Loucy (cell line): ENCODE measurements at regions not wholly inside any gene's neighbourhood (a gene's known extent, or its start where the extent isn't known, plus 50 kb on each side); places are given as distances from the start of the nearest gene placed in this dataset.

Source experiments
- H2AFZ ChIP-seq: fragments of 200-600 bp; sonication (generic); 2 replicates; pipeline ENCODE4 v1.6.0; 2016; ENCODE audit warnings: antibody characterized with exemption, mild to moderate bottlenecking, low read length, moderate library complexity
- H3F3A ChIP-seq: fragments of 200-600 bp; 2 replicates; pipeline ENCODE4 v1.6.0; 2016; ENCODE audit warnings: antibody characterized with exemption, low read depth, mild to moderate bottlenecking
- H3K27me3 ChIP-seq: fragments of 200-600 bp; sonication (generic); 2 replicates; pipeline ENCODE4 v1.6.1; 2014; ENCODE audit warnings: low read length, mild to moderate bottlenecking; ENCODE audit not compliant: insufficient read depth, poor library complexity, severe bottlenecking
- H3K36me3 ChIP-seq: fragments of 200-600 bp; sonication (generic); 2 replicates; pipeline ENCODE4 v1.6.1; 2016; ENCODE audit warnings: low read length; ENCODE audit not compliant: insufficient read depth
- H3K4me1 ChIP-seq: fragments of 200-600 bp; sonication (generic); 2 replicates; pipeline ENCODE4 v1.5.1; 2014; ENCODE audit warnings: low read length, mild to moderate bottlenecking; ENCODE audit not compliant: insufficient read depth, poor library complexity, severe bottlenecking
- H3K4me2 ChIP-seq: fragments of 200-600 bp; sonication (generic); 2 replicates; pipeline ENCODE4 v1.6.0; 2014; ENCODE audit warnings: antibody characterized with exemption, low read length, low read depth, mild to moderate bottlenecking; ENCODE audit not compliant: poor library complexity, severe bottlenecking
- H3K4me3 ChIP-seq: fragments of 200-600 bp; sonication (generic); 2 replicates; pipeline ENCODE4 v1.5.1; 2014; ENCODE audit warnings: low read length, mild to moderate bottlenecking, mixed read lengths; ENCODE audit not compliant: poor library complexity, severe bottlenecking
- H3K79me2 ChIP-seq: fragments of 200-600 bp; sonication (generic); 2 replicates; pipeline ENCODE4 v1.6.1; 2014; ENCODE audit warnings: low read length; ENCODE audit not compliant: insufficient read depth
- H3K9ac ChIP-seq: fragments of 200-600 bp; sonication (generic); 2 replicates; pipeline ENCODE4 v1.6.0; 2014; ENCODE audit warnings: mild to moderate bottlenecking, low read depth, low read length, moderate library complexity; ENCODE audit not compliant: poor library complexity, severe bottlenecking
- H3K9me2 ChIP-seq: fragments of 200-600 bp; sonication (generic); replicated peaks from 2 replicates; pipeline ENCODE4 v1.6.1; 2016; ENCODE audit warnings: low read depth, low read length, mixed read lengths
- H3K9me3 ChIP-seq: fragments of 200-600 bp; sonication (generic); 2 replicates; pipeline ENCODE4 v1.6.1; 2014; ENCODE audit warnings: mild to moderate bottlenecking, antibody characterized with exemption, low read length, low read depth; ENCODE audit not compliant: insufficient read depth
- H4K20me1 ChIP-seq: fragments of 200-600 bp; sonication (generic); 2 replicates; pipeline ENCODE4 v1.6.0; 2014; ENCODE audit warnings: antibody characterized with exemption, low read length, mild to moderate bottlenecking; ENCODE audit not compliant: insufficient read depth, poor library complexity, severe bottlenecking
- CTCF ChIP-seq: fragments of 200-600 bp; sonication (generic); conservative IDR thresholded peaks from 2 replicates; pipeline ENCODE4 v1.5.1; 2014; ENCODE audit warnings: mild to moderate bottlenecking, antibody characterized with exemption, low read length
- EZH2phosphoT487 ChIP-seq: fragments of 200-600 bp; IDR thresholded peaks from 2 replicates; pipeline ENCODE4 v1.6.1; 2018; ENCODE audit warnings: antibody characterized with exemption, mild to moderate bottlenecking, moderate library complexity, borderline replicate concordance

- H3K79me2 ChIP-seq = no peaks in the 10 kb centered on the region
Measured at GRCh38 chr18:45540125-45540524, 75.2 kb upstream of the SLC14A2 start.

GRCh38 chr18:45541421-45541820 lies 73.9 kb upstream of the SLC14A2 start:
- Histone ChIP-seq H3K27me3 (no peaks in the 10 kb centered on the region), H3K36me3 (no peaks in the 10 kb centered on the region), H3K9ac (no peak overlapping the region), H3K4me2 (no peak overlapping the region), H3K4me3 (no peak overlapping the region), H3K9me3 (no peaks in the 10 kb centered on the region), H3K4me1 (peaks cover 4% of the 10 kb centered on the region), H3F3A (no peaks in the 10 kb centered on the region), H3K79me2 (no peaks in the 10 kb centered on the region), H4K20me1 (no peaks in the 10 kb centered on the region), H2AFZ (no peak overlapping the region), H3K9me2 (no peaks in the 10 kb centered on the region)
- TF ChIP-seq EZH2phosphoT487 (no peak), CTCF (no peak)

More at GRCh38 chr18:45540125-45540524, 75.2 kb upstream of the SLC14A2 start:
- no peaks in the 10 kb centered on the region for H3F3A ChIP-seq
- H2AFZ ChIP-seq = no peak overlapping the region
- no peaks in the 10 kb centered on the region for H3K4me1 ChIP-seq
- no peaks in the 10 kb centered on the region for H4K20me1 ChIP-seq
- no peak overlapping the region for H3K9ac ChIP-seq
- TF ChIP-seq CTCF (no peak), EZH2phosphoT487 (no peak)
- H3K9me2 ChIP-seq = no peaks in the 10 kb centered on the region
- no peak overlapping the region for H3K4me3 ChIP-seq
- H3K9me3 ChIP-seq = no peaks in the 10 kb centered on the region
- H3K4me2 ChIP-seq = no peak overlapping the region
- no peaks in the 10 kb centered on the region for H3K27me3 ChIP-seq
- H3K36me3 ChIP-seq = no peaks in the 10 kb centered on the region

GRCh38 chr18:45542043-45542442 lies 73.2 kb upstream of the SLC14A2 start:
- Histone ChIP-seq H3K4me1 (peaks cover 4% of the 10 kb centered on the region), H3K79me2 (no peaks in the 10 kb centered on the region), H3F3A (no peaks in the 10 kb centered on the region), H2AFZ (no peak overlapping the region), H3K27me3 (no peaks in the 10 kb centered on the region), H3K9ac (no peak overlapping the region), H4K20me1 (no peaks in the 10 kb centered on the region), H3K36me3 (no peaks in the 10 kb centered on the region), H3K4me2 (no peak overlapping the region), H3K9me3 (no peaks in the 10 kb centered on the region), H3K9me2 (no peaks in the 10 kb centered on the region), H3K4me3 (no peak overlapping the region)
- TF ChIP-seq CTCF (no peak), EZH2phosphoT487 (no peak)
